ENCODE measurements at regions not wholly inside any gene's neighbourhood (a gene's known extent, or its start where the extent isn't known, plus 50 kb on each side); places are given as distances from the start of the nearest gene placed in this dataset.

GRCh38 chr3:106157411-106157810 is 288.6 kb upstream of the CBLB start:
- WGBS, 2 donors, result 45 to 72% methylated on average over 3 of the region's 3 CpGs

GRCh38 chr3:106160396-106160795 is 291.6 kb upstream of the CBLB start:
- DNase-seq, result no peak
- no peaks in the 10 kb centered on the region for H3K4me1 ChIP-seq
- no peak overlapping the region for H3K27ac ChIP-seq
- intact Hi-C loops (cut with DNase I), result no loop called here
- FAIRE-seq, result no peak
- 69 to 89% methylated on average over 1 of the region's 1 CpG for WGBS, 2 donors
- no peak for ATAC-seq
- no peak overlapping the region for H3K4me3 ChIP-seq
- no peaks in the 10 kb centered on the region for H3K36me3 ChIP-seq
- TF ChIP-seq CTCF (IDR thresholded peaks at IDR 0.05), result no peak
- no peaks in the 10 kb centered on the region for H3K27me3 ChIP-seq
- no peaks in the 10 kb centered on the region for H3K9me3 ChIP-seq

More at GRCh38 chr3:106157411-106157810, 288.6 kb upstream of the CBLB start:
- FAIRE-seq, result no peak
- no peak overlapping the region for H3K27ac ChIP-seq
- no peaks in the 10 kb centered on the region for H3K4me1 ChIP-seq
- no peak for DNase-seq
- no peak overlapping the region for H3K4me3 ChIP-seq
- no peaks in the 10 kb centered on the region for H3K36me3 ChIP-seq
- H3K27me3 ChIP-seq, result no peaks in the 10 kb centered on the region
- no peaks in the 10 kb centered on the region for H3K9me3 ChIP-seq
- intact Hi-C loops (cut with DNase I), result no loop called here
- ATAC-seq, result no peak
- no peak for TF ChIP-seq CTCF (IDR thresholded peaks at IDR 0.05)

GRCh38 chr3:106161246-106161645 is 292.4 kb upstream of the CBLB start:
- no peak overlapping the region for H3K4me3 ChIP-seq
- H3K27ac ChIP-seq, result no peak overlapping the region
- 28 to 31% methylated on average over 4 of the region's 4 CpGs for WGBS, 2 donors
- no peaks in the 10 kb centered on the region for H3K36me3 ChIP-seq
- ATAC-seq, result no peak
- H3K4me1 ChIP-seq, result no peaks in the 10 kb centered on the region
- FAIRE-seq, result no peak
- H3K9me3 ChIP-seq, result no peaks in the 10 kb centered on the region
- no peaks in the 10 kb centered on the region for H3K27me3 ChIP-seq
- intact Hi-C loops (cut with DNase I), result no loop called here
- no peak for TF ChIP-seq CTCF (IDR thresholded peaks at IDR 0.05)
- no peak for DNase-seq

- no peak for FAIRE-seq
- H3K4me3 ChIP-seq, result no peak overlapping the region
- H3K4me1 ChIP-seq, result no peaks in the 10 kb centered on the region
- H3K36me3 ChIP-seq, result no peaks in the 10 kb centered on the region
- no peak for TF ChIP-seq CTCF (IDR thresholded peaks at IDR 0.05)
- intact Hi-C loops (cut with DNase I), result no loop called here
- H3K27ac ChIP-seq, result no peak overlapping the region
- H3K27me3 ChIP-seq, result no peaks in the 10 kb centered on the region
- no peak for DNase-seq
- 81% methylated on average over 8 of the region's 8 CpGs for WGBS, 2 donors
- no peak for ATAC-seq
- H3K9me3 ChIP-seq, result no peaks in the 10 kb centered on the region
Measured at GRCh38 chr3:106167728-106168127, 298.9 kb upstream of the CBLB start.

GRCh38 chr3:106168962-106169750 is 300.3 kb upstream of the CBLB start:
- TF ChIP-seq CTCF (IDR thresholded peaks at IDR 0.05), result no peak
- 49 to 56% methylated on average over 5 of the region's 5 CpGs for WGBS, 2 donors
- ATAC-seq (no peak), FAIRE-seq (no peak), DNase-seq (no peak)
- no peaks in the 10 kb centered on the region for H3K36me3 ChIP-seq
- H3K27ac ChIP-seq, result no peak overlapping the region
- intact Hi-C loops (cut with DNase I), result no loop called here
- no peaks in the 10 kb centered on the region for H3K27me3 ChIP-seq
- no peak overlapping the region for H3K4me3 ChIP-seq
- no peaks in the 10 kb centered on the region for H3K9me3 ChIP-seq
- H3K4me1 ChIP-seq, result no peaks in the 10 kb centered on the region

All from pancreas (tissue), 10 donors.